H1 (cell line): ENCODE measurements at regions not wholly inside any gene's neighbourhood (a gene's known extent, or its start where the extent isn't known, plus 50 kb on each side); places are given as distances from the start of the nearest gene placed in this dataset.

Experiments
- CTCF ChIA-PET: fragments of 300-600 bp; sonication (Branson Sonifier 250); formaldehyde crosslinking; loops from one replicate; lab custom pipeline; 2021; ENCODE audit not compliant: partially characterized antibody; lab: Charles Lee
- POLR2A ChIA-PET: fragments of 300-600 bp; sonication (Branson Sonifier 250); formaldehyde crosslinking; loops from one replicate; lab custom pipeline; 2021; ENCODE audit warnings: inconsistent platforms; ENCODE audit not compliant: partially characterized antibody; lab: Charles Lee
- DNase-seq, 2 experiments: peaks; one replicate each; pipeline versions ENCODE4 v3.0.0 to v3.0.0-alpha.2; 2010 to 2022; ENCODE audit warnings: low spot score in 2 of 2, low read depth in 1 of 2, mixed read lengths in 1 of 2
- FAIRE-seq: peaks from 2 replicates; lab custom pipeline; 2011; peaks lifted over from hg19 to GRCh38; lab: Jason Lieb, UNC
- H2AFZ ChIP-seq: 2 replicates; pipeline ENCODE4 v1.8.1; 2012; ENCODE audit warnings: low read length, inconsistent platforms
- H2AK5ac ChIP-seq: 2 replicates; pipeline ENCODE4 v1.6.1; 2013; ENCODE audit warnings: low read depth, low read length
- H2BK120ac ChIP-seq: replicated peaks from 2 replicates; pipeline ENCODE3; 2013; ENCODE audit warnings: low read depth, low read length, inconsistent platforms
- H2BK12ac ChIP-seq: 2 replicates; pipeline ENCODE4 v1.6.1; 2013; ENCODE audit warnings: low read depth, low read length
- H2BK15ac ChIP-seq: 2 replicates; pipeline ENCODE4 v1.6.1; 2013; ENCODE audit warnings: low read length
- H2BK20ac ChIP-seq: 2 replicates; pipeline ENCODE4 v1.6.1; 2013; ENCODE audit warnings: low read length
- H2BK5ac ChIP-seq: 2 replicates; pipeline ENCODE4 v1.6.1; 2013; ENCODE audit warnings: low read depth, low read length
- H3K14ac ChIP-seq: 2 replicates; pipeline ENCODE4 v1.6.1; 2013; ENCODE audit warnings: inconsistent platforms; ENCODE audit not compliant: insufficient read length
- H3K18ac ChIP-seq: 2 replicates; pipeline ENCODE4 v1.6.1; 2013; ENCODE audit warnings: low read length; ENCODE audit errors: extremely low read depth
- H3K23ac ChIP-seq: 2 replicates; pipeline ENCODE4 v1.6.1; 2013; ENCODE audit warnings: inconsistent platforms; ENCODE audit not compliant: insufficient read length
- H3K23me2 ChIP-seq: 2 replicates; pipeline ENCODE4 v1.6.1; 2013; ENCODE audit warnings: low read depth, low read length
- H3K27ac ChIP-seq: 2 replicates; pipeline ENCODE4 v1.6.1; 2011; ENCODE audit warnings: low read depth, low read length, inconsistent platforms
- H3K27me3 ChIP-seq, 4 experiments: replicated peaks in 1 of 4; 1 replicate in 1 of 4; 2 replicates in 3 of 4; pipeline versions ENCODE4 v1.6.1 to v1.8.1; 2011 to 2013; ENCODE audit warnings: low read length in 3 of 4, mild to moderate bottlenecking in 3 of 4, inconsistent platforms in 2 of 4, mixed read lengths in 2 of 4, moderate library complexity in 1 of 4; ENCODE audit not compliant: control insufficient read depth in 3 of 4, insufficient read depth in 3 of 4; ENCODE audit errors: extremely low read depth in 1 of 4
- H3K36me3 ChIP-seq, 4 experiments: 2 replicates each; pipeline versions ENCODE4 v1.6.1 to v1.8.1; 2011 to 2013; ENCODE audit warnings: mild to moderate bottlenecking in 4 of 4, low read length in 3 of 4, moderate library complexity in 2 of 4, control low read depth in 1 of 4, inconsistent platforms in 1 of 4; ENCODE audit not compliant: insufficient read depth in 4 of 4, control insufficient read depth in 2 of 4
- H3K4ac ChIP-seq: replicated peaks from 2 replicates; pipeline ENCODE3; 2013; ENCODE audit warnings: low read length, low read depth, mixed read lengths, inconsistent platforms; ENCODE audit not compliant: insufficient read length
- H3K4me1 ChIP-seq, 4 experiments: replicated peaks in 1 of 4; 1 replicate in 1 of 4; 2 replicates in 3 of 4; pipeline versions ENCODE4 v1.6.1 to v1.8.1; 2011 to 2013; ENCODE audit warnings: low read length in 3 of 4, inconsistent platforms in 2 of 4, mixed read lengths in 1 of 4; ENCODE audit not compliant: insufficient read depth in 4 of 4, control insufficient read depth in 3 of 4
- H3K4me2 ChIP-seq, 2 experiments: 2 replicates each; pipeline versions ENCODE4 v1.6.1 to v1.8.1; 2011 to 2013; ENCODE audit warnings: low read depth in 2 of 2, low read length in 2 of 2, control low read depth in 1 of 2, inconsistent platforms in 1 of 2, mild to moderate bottlenecking in 1 of 2; ENCODE audit not compliant: insufficient read depth in 1 of 2
- H3K4me3 ChIP-seq, 4 experiments: fragments of 200-600, 300-600 bp in 1 of 4; sonication (generic), shearing (Covaris generic), sonication (Bioruptor Twin) in 1 of 4; 2 replicates each; pipeline versions ENCODE4 v1.5.1 to v1.8.1; 2011 to 2016; ENCODE audit warnings: low read length in 4 of 4, low read depth in 3 of 4, control low read depth in 2 of 4, inconsistent platforms in 2 of 4, mild to moderate bottlenecking in 2 of 4, mixed read lengths in 1 of 4, moderate library complexity in 1 of 4; ENCODE audit not compliant: insufficient read depth in 2 of 4; ENCODE audit errors: extremely low read depth in 1 of 4
- H3K56ac ChIP-seq: replicated peaks from 2 replicates; pipeline ENCODE3; 2013; ENCODE audit warnings: low read depth, mild to moderate bottlenecking, mixed read lengths, low read length, inconsistent platforms; ENCODE audit not compliant: insufficient read length
- H3K79me1 ChIP-seq: 2 replicates; pipeline ENCODE4 v1.6.1; 2013; ENCODE audit warnings: low read depth, low read length, control low read depth
- H3K79me2 ChIP-seq, 2 experiments: 2 replicates each; pipeline versions ENCODE4 v1.6.1 to v1.8.1; 2012 to 2013; ENCODE audit warnings: low read length in 2 of 2, mild to moderate bottlenecking in 2 of 2, inconsistent platforms in 1 of 2; ENCODE audit not compliant: insufficient read depth in 2 of 2, control insufficient read depth in 1 of 2
- H3K9ac ChIP-seq, 4 experiments: replicated peaks in 1 of 4; 1 replicate in 1 of 4; 2 replicates in 3 of 4; pipeline versions ENCODE4 v1.6.1 to v1.8.1; 2011 to 2013; ENCODE audit warnings: low read depth in 3 of 4, low read length in 3 of 4, control low read depth in 2 of 4, mild to moderate bottlenecking in 2 of 4, moderate library complexity in 2 of 4, inconsistent platforms in 1 of 4; ENCODE audit errors: extremely low read depth in 1 of 4
- H3K9me3 ChIP-seq, 2 experiments: 2 replicates each; pipeline versions ENCODE4 v1.6.1 to v1.8.1; 2012 to 2013; ENCODE audit warnings: mild to moderate bottlenecking in 2 of 2, moderate library complexity in 2 of 2, control low read depth in 1 of 2, inconsistent platforms in 1 of 2, low read depth in 1 of 2, low read length in 1 of 2, mixed read lengths in 1 of 2; ENCODE audit not compliant: insufficient read depth in 2 of 2
- H4K20me1 ChIP-seq, 2 experiments: replicated peaks in 1 of 2; 2 replicates each; pipeline versions ENCODE3 to v1.8.1; 2011 to 2013; ENCODE audit warnings: inconsistent platforms in 2 of 2, low read length in 2 of 2, mild to moderate bottlenecking in 1 of 2; ENCODE audit not compliant: insufficient read depth in 2 of 2, control insufficient read depth in 1 of 2
- H4K5ac ChIP-seq: 2 replicates; pipeline ENCODE4 v1.6.1; 2013; ENCODE audit warnings: low read length, low read depth, mixed read lengths, inconsistent platforms; ENCODE audit not compliant: insufficient read length
- H4K8ac ChIP-seq: 2 replicates; pipeline ENCODE4 v1.8.0; 2013; ENCODE audit warnings: mild to moderate bottlenecking, moderate library complexity, low read length, inconsistent platforms; ENCODE audit not compliant: insufficient read depth; ENCODE audit errors: extremely low read depth
- H4K91ac ChIP-seq: replicated peaks from 2 replicates; pipeline ENCODE3; 2013; ENCODE audit warnings: low read length, mixed read lengths, inconsistent platforms; ENCODE audit not compliant: insufficient read length
- BRCA1 ChIP-seq: IDR thresholded peaks from 2 replicates; pipeline ENCODE4 v1.6.1; 2012; ENCODE audit warnings: low read depth, low read length, improper control_type of control experiment
- EGR1 ChIP-seq: IDR thresholded peaks from 2 replicates; pipeline ENCODE4 v1.6.1; 2011; ENCODE audit warnings: low read depth, low read length, borderline replicate concordance
- KDM5A ChIP-seq: fragments of 200-600 bp; IDR thresholded peaks from 2 replicates; pipeline ENCODE4 v1.7.1; 2012; ENCODE audit warnings: mild to moderate bottlenecking, low read length, inconsistent platforms, mixed read lengths
- NANOG ChIP-seq: IDR thresholded peaks from 2 replicates; pipeline ENCODE4 v1.6.1; 2011; ENCODE audit warnings: low read length, low read depth, mild to moderate bottlenecking, inconsistent platforms; ENCODE audit not compliant: insufficient read depth, poor library complexity, severe bottlenecking
- PHF8 ChIP-seq: fragments of 200-600 bp; sonication (generic); conservative IDR thresholded peaks from 2 replicates; pipeline ENCODE4 v1.7.1; 2012; ENCODE audit warnings: low read depth, mild to moderate bottlenecking, inconsistent platforms, low read length, moderate library complexity
- SAP30 ChIP-seq: fragments of 300-600 bp; sonication (generic); IDR thresholded peaks from 2 replicates; pipeline ENCODE4 v1.7.1; 2012; ENCODE audit warnings: low read length, moderate library complexity, mild to moderate bottlenecking, inconsistent platforms; ENCODE audit not compliant: insufficient read depth, insufficient replicate concordance
- SIN3A ChIP-seq, 2 experiments: IDR thresholded peaks in 1 of 2; conservative IDR thresholded peaks in 1 of 2; 2 replicates each; pipeline ENCODE4 v1.6.1; 2011 to 2012; ENCODE audit warnings: low read length in 2 of 2, improper control_type of control experiment in 1 of 2, low read depth in 1 of 2, mild to moderate bottlenecking in 1 of 2
- WGBS, 2 experiments: shearing (Covaris generic) in 1 of 2; methylation state at CpG; one replicate each; pipeline versions ENCODE4 v1.1.6 to v1.1.7; 2013 to 2015; ENCODE audit warnings: low lambda C conversion rate in 2 of 2, mixed read lengths in 2 of 2, inconsistent platforms in 1 of 2, low coverage in 1 of 2, missing lambda C conversion rate in 1 of 2; ENCODE audit not compliant: insufficient replicate concordance in 2 of 2, insufficient coverage in 1 of 2, insufficient read length in 1 of 2; ENCODE audit errors: extremely low coverage in 1 of 2, missing lambda C conversion rate in 1 of 2; 5-methylcytosine and 5-hydroxymethylcytosine counted together

DNA sequence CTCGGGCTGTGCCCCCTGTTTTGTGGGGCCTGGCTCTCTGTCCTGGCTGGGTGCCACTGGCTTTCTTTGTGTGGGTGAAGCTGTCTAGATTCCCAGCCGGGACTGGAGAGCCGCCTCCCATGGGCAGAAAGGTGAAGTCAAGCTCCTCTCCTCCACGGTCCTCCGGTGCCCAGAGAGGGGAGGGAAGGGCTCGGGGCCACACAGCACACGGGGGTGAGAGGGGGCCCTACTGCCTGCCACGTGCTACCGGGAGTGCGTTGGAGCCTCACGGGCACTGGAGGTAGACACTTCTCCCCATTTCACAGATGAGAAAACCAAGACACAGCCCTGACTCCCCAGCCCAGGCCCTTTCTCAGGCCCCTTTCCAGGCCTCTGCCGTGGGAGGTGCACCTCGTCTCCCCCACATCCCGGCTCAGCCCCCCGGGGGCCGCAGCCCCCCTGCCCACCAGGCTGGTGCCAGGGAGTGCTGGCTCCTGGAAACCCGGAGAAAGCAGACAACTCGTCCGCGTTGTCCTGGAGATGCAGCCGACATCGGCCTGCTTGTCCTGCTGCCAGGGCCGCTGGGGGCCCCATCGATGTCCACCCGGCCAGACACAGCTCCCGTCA lies 55.8 kb downstream of the UNCX start:
- H2AFZ ChIP-seq: no peak overlapping the region
- H4K5ac ChIP-seq: no peak overlapping the region
- no peak overlapping the region for H3K4ac ChIP-seq
- H3K9ac ChIP-seq: no peak overlapping the region
- no peak overlapping the region for H3K4me2 ChIP-seq
- H3K23ac ChIP-seq: no peak overlapping the region
- ChIA-PET CTCF (interaction anchor here (0.5 to 1.5 kb wide), 3 partner anchors 28 to 637 kb away, joined by 4 to 6 read pairs (median 5); no protein-coding TSS in a partner anchor), POLR2A (interaction anchor here (0.8 to 1.0 kb wide), 2 partner anchors 11 to 32 kb away, joined by 3 read pairs; no protein-coding TSS in a partner anchor)
- H3K18ac ChIP-seq: no peak overlapping the region
- H3K23me2 ChIP-seq: peaks cover 3% of the 10 kb centered on the region; the same call in 1 of the 2 replicates
- H3K14ac ChIP-seq: no peak overlapping the region
- no peak overlapping the region for H4K91ac ChIP-seq
- no peak overlapping the region for H2BK12ac ChIP-seq
- no peaks in the 10 kb centered on the region for H3K9me3 ChIP-seq
- H3K27ac ChIP-seq: no peak overlapping the region
- FAIRE-seq (no peak), DNase-seq (no peak)
- H3K56ac ChIP-seq: no peak overlapping the region
- 87% methylated on average over 12 of the region's 26 CpGs; no CpG with 5 or more reads in 1 of the 2 experiments for WGBS, 2 experiments
- no peak overlapping the region for H4K8ac ChIP-seq
- no peaks in the 10 kb centered on the region for H3K79me2 ChIP-seq
- no peaks in the 10 kb centered on the region for H4K20me1 ChIP-seq
- no peak overlapping the region for H2BK15ac ChIP-seq
- no peaks in the 10 kb centered on the region for H3K36me3 ChIP-seq
- no peak overlapping the region for H2BK5ac ChIP-seq
- no peak overlapping the region for H2BK20ac ChIP-seq
- H2BK120ac ChIP-seq: no peak overlapping the region
- H2AK5ac ChIP-seq: no peak overlapping the region
- H3K79me1 ChIP-seq: no peaks in the 10 kb centered on the region
- no peak for TF ChIP-seq SIN3A (conservative IDR thresholded peaks at IDR 0.05 in 1 of 2, IDR thresholded peaks at IDR 0.05 in 1 of 2; ENCODE audit: low read depth in 1 of 2, low read length in 2 of 2)
- no peak for TF ChIP-seq BRCA1
- no peak for TF ChIP-seq KDM5A
- no peak for TF ChIP-seq PHF8
- TF ChIP-seq EGR1: no peak
- TF ChIP-seq SAP30: no peak
- TF ChIP-seq NANOG: no peak
- peaks cover 0 to 6% (median 0%) of the 10 kb centered on the region in 4 experiments; a peak in 2 of 7 replicates for H3K4me1 ChIP-seq
- peaks cover 0 to 28% (median 21%) of the 10 kb centered on the region in 4 experiments; a peak in 6 of 7 replicates for H3K27me3 ChIP-seq
- H3K4me3 ChIP-seq: no peak overlapping the region
